ENCODE measurements at regions not wholly inside any gene's neighbourhood (a gene's known extent, or its start where the extent isn't known, plus 50 kb on each side); places are given as distances from the start of the nearest gene placed in this dataset.

DNA sequence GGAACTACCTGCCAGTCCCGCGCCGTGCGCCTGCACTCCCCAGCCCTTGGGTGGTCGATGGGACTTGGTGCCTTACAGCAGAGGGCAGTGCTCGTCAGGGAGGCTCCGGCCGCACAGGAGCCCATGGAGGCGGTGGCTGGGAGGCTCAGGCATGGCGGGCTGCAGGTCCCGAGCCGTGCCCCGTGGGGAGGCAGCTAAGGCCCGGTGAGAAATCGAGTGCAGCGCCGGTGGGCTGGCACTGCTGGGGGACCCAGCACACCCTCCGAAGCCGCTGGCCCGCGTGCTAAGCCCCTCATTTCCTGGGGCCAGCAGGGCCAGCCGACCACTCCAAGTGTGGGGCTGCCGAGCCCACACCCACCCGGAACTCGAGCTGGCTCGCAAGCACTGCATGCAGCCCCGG lies 580.2 kb downstream of the ZIC1 start:
- TF ChIP-seq, protein P1, sequence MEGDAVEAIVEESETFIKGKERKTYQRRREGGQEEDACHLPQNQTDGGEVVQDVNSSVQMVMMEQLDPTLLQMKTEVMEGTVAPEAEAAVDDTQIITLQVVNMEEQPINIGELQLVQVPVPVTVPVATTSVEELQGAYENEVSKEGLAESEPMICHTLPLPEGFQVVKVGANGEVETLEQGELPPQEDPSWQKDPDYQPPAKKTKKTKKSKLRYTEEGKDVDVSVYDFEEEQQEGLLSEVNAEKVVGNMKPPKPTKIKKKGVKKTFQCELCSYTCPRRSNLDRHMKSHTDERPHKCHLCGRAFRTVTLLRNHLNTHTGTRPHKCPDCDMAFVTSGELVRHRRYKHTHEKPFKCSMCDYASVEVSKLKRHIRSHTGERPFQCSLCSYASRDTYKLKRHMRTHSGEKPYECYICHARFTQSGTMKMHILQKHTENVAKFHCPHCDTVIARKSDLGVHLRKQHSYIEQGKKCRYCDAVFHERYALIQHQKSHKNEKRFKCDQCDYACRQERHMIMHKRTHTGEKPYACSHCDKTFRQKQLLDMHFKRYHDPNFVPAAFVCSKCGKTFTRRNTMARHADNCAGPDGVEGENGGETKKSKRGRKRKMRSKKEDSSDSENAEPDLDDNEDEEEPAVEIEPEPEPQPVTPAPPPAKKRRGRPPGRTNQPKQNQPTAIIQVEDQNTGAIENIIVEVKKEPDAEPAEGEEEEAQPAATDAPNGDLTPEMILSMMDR (IDR thresholded peaks at IDR 0.05; ENCODE audit: insufficient read depth, low read length) = no peak
- TF ChIP-seq, protein P2, sequence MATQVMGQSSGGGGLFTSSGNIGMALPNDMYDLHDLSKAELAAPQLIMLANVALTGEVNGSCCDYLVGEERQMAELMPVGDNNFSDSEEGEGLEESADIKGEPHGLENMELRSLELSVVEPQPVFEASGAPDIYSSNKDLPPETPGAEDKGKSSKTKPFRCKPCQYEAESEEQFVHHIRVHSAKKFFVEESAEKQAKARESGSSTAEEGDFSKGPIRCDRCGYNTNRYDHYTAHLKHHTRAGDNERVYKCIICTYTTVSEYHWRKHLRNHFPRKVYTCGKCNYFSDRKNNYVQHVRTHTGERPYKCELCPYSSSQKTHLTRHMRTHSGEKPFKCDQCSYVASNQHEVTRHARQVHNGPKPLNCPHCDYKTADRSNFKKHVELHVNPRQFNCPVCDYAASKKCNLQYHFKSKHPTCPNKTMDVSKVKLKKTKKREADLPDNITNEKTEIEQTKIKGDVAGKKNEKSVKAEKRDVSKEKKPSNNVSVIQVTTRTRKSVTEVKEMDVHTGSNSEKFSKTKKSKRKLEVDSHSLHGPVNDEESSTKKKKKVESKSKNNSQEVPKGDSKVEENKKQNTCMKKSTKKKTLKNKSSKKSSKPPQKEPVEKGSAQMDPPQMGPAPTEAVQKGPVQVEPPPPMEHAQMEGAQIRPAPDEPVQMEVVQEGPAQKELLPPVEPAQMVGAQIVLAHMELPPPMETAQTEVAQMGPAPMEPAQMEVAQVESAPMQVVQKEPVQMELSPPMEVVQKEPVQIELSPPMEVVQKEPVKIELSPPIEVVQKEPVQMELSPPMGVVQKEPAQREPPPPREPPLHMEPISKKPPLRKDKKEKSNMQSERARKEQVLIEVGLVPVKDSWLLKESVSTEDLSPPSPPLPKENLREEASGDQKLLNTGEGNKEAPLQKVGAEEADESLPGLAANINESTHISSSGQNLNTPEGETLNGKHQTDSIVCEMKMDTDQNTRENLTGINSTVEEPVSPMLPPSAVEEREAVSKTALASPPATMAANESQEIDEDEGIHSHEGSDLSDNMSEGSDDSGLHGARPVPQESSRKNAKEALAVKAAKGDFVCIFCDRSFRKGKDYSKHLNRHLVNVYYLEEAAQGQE (IDR thresholded peaks at IDR 0.05; ENCODE audit: insufficient replicate concordance, low read depth) = no peak

All from HL-60 (cell line).